Stimulated activated CD4-positive, alpha-beta T cell treated with anti-CD3 and anti-CD28 coated beads, Interleukin-12 subunit alpha, Interleukin-12 subunit beta, amount 100 ng/mL, for 48 hours (primary cell): ENCODE measurements at regions not wholly inside any gene's neighbourhood (a gene's known extent, or its start where the extent isn't known, plus 50 kb on each side); places are given as distances from the start of the nearest gene placed in this dataset.
"Not testable (repeated sequence)": the region's sequence is repeated elsewhere in the genome, so short reads cannot be mapped to it uniquely, and the experiment has no call there.

Experiments
- DNase-seq, 3 donors: peaks; one replicate each; pipeline ENCODE4 v3.0.0-alpha.2; 2020; ENCODE audit warnings: low read depth in 2 of 3, low spot score in 1 of 3

DNA sequence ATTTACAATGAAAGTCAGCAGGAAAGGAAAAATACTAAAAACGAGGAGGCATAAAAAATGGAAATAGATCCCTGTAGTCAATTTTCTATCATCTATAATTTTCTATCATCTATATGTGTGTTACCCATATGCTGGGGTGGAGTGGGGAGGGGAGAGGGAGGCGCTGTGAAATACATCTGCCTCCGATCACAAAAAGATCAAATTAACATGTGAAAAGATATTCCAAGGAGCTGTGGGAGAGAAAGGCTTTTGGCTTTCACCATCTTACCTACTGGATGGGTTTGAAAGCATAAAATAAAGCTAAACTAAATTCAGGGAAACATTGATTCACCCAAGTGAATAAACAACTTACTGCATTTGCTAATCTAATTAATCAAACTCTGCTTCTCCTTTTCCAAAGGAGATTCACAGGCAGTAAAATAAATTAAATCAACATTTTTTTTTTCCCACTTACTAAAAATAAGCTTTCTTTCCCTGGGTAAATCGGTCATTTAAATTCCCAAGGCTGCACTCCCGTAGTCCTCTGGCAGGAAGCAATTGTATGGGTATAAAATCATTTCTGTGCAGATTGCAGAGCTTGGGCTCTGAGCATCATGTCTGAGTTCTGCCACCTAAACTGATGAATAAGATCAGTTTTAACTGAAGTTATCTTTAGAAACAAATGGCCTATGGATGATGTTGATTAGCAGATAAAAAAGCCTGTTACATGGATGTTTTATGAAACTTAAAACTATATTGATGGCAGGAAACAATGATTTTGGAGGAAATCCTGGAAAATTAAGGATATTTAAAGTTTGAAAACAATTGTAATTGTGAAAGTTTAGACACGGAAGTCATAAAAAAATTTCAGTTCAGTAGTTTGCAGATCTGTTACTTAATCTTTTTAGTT is 147.9 kb downstream of the SOX4 start:
- no peak for DNase-seq

GRCh38 chr6:21742238-21742660 is 148.7 kb downstream of the SOX4 start:
- DNase-seq, result no peak

DNA sequence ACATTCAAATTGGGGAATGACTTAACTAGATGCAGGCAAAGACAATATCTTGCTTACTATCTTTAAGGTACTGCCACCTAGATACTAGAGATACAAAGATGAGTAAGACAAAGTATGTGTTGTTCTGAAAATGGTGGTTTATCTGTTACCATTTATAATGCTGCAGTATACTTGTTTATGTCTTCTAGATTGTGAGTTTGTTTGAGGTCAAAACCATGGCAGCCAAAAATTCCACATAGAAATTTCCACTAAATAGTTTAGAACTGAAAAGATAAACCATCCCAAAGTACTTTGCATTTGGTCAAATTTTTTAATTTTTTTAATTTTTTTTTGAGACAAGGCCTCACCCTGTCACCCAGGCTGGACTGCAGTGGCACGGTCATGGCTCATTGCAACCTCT is 150.8 kb downstream of the SOX4 start:
- no peak for DNase-seq

DNA sequence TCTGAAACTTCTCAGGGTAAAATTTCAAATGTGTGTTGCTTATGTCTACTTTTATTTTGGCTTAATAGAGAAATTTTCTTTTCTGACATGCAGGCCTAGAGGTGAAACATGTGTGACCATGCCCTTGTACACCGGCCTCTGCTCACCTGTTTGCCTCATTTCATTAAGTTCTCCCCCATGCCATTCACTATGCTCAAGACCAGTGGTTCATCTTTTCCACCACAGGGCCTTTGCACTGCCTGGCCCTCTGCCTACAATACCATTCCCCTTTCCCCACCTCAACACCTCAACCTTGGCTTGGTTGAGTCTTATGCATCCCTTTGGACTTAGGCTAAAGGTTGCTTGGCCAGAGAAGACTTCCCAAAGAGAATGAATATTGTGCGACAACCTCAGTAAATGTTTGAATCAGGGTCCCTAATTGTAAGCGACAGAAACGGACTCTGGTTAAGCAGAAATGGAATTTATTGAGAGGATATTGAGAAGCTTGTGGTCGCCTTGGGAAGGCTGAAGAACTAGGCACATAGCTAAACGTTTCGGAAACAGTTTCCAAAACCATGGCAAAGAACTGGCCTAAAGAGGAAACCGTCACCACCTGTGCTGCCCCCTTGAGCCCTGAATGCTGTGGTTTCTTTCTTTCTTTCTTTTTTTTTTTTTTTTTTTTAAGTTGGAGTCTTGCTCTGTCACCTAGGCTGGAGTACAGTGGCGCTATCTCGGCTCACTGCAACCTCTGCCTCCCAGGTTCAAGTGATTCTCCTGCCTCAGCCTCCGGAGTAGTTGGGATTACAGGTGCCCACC is 152.2 kb downstream of the SOX4 start:
- DNase-seq, result no peak

- no peak for DNase-seq
These were observed 153.9 kb downstream of the SOX4 start for GRCh38 chr6:21747441-21747840.

DNA sequence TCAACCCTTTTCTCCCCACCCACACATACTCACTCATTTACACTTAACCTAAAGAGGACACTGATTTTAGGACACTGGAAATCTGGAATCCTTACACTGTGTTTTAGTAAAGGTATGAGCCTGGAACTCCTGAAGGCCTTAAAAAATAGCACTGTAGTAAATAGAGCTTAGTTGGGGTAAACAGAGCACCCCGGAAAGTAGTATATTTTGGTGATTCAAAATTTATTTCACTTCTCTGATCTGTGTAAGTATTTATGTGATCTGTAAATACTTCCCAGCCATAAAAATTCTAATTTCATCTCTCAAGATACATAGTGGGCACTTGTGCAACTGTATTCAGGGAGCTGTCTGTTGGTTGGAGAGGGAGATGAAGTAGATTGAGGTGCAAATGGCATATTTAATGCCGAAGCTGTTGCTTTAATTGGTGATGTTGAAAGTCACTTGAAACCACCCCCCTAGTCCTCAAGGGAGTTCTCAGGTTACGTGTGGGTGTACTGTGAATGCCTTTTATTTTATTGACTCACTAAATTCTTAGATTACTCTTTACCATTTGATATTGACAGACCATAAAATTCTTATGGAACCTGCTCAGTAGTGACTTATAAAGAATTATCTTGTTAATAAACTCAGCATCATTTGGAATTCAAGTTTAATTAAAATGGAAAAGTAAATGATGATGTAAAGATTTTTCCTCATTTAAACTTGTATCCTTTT is 154.9 kb downstream of the SOX4 start:
- no peak for DNase-seq

- DNase-seq, result no peak
These were observed 156.2 kb downstream of the SOX4 start for GRCh38 chr6:21749754-21750153.

DNA sequence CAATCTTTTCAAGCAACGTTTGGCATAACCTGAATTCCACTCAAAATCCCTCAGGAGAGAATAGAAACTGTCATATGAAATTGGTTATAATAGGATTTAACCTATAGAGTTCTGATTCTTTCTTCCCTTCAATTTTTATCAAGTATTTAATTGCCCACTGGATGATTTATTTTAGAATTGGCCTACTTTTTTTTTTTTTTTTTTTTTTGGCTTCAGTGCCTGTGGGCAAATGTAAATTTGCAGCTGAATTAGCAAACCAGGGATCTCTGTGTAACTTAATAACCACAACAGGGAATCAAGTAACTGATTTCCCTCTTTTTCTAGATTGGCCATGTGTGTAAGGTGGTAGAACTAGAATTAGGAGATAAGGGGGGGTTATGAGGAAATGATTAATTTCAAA is 157.0 kb downstream of the SOX4 start:
- no peak for DNase-seq

DNA sequence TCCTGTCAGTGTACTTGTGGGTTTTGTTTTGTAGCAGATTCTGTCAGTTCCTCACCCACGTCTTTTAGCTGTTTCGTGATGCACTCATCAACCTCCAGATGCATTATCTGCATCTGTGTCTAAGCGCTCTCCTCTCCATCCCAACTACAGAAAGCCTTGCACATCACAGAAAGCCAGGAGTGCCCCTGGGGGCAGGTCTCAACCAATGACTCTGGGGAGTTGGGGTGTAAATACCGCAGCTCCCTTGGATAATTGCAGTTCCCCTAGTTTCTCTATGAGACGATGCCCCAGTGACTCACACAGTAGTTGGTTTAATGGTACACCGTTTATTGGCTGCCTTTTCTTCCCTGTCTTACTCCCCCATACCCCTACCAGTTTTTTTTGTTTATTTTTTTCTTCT is 158.1 kb downstream of the SOX4 start:
- DNase-seq, result no peak

- no peak for DNase-seq
These were observed 158.7 kb downstream of the SOX4 start for GRCh38 chr6:21752054-21752811.

DNA sequence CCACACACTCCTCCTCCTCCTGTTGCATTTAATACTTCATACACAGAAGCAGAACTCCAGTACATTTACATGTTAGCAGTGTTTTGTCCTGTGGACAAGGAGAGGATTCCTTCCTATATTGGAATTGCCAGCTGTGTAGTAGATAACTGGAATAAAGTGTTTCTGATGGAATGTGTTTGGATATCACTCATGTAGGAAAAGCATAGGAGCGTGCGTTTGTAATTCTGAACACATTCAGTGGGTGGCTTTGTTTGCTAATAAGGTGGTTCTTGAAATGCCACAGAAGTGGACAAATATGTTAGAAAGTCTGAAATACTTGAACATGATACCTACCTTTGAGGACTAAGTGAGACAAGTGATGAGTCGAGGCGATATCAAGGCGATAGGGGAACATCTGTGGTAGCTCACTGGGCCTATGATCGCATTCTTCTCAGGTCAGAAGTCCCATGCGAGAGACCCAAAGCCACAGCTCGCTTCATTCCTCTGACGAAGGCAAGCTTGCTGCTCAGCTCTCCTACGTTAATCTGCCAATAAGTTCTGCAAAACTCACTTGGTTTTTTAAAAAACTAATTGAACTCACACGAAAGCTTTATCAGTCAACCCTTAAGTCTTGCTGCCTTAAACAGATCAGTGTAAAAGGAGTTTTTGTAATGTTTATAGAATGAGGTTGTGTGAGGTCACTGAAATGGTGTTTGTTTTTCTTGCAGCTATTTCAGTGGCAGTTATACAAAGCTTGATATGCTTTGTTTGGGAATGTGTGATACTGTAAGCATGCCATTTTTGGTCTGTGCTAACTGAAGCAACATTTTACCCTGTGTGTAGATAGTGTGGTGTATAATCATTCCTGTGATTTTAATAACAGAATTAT is 159.9 kb downstream of the SOX4 start:
- no peak for DNase-seq

GRCh38 chr6:21754891-21755290 is 161.3 kb downstream of the SOX4 start:
- no peak for DNase-seq

- DNase-seq, result no peak
These were observed 162.9 kb downstream of the SOX4 start for GRCh38 chr6:21756487-21756886.

GRCh38 chr6:21757392-21757791 is 163.8 kb downstream of the SOX4 start:
- DNase-seq, result not testable (repeated sequence)

DNA sequence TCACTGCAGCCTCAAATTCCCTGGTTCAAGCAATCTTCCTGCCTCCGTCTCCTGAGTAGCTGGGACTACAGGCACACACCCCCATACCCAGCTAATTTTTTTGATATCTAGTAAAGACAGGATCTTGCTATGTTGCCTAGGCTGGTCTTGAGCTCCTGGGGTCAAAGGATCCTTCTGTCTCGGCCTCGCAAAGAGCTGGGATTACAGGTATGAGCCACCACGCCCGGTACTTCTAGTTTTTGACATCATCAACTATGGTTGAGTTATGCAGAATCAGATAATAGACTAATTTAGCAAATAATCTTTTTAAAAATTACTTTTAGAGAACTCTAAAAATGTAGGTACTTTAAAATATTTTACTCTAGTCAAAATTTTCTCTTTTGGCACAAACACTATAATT is 166.2 kb downstream of the SOX4 start:
- DNase-seq, result no peak

DNA sequence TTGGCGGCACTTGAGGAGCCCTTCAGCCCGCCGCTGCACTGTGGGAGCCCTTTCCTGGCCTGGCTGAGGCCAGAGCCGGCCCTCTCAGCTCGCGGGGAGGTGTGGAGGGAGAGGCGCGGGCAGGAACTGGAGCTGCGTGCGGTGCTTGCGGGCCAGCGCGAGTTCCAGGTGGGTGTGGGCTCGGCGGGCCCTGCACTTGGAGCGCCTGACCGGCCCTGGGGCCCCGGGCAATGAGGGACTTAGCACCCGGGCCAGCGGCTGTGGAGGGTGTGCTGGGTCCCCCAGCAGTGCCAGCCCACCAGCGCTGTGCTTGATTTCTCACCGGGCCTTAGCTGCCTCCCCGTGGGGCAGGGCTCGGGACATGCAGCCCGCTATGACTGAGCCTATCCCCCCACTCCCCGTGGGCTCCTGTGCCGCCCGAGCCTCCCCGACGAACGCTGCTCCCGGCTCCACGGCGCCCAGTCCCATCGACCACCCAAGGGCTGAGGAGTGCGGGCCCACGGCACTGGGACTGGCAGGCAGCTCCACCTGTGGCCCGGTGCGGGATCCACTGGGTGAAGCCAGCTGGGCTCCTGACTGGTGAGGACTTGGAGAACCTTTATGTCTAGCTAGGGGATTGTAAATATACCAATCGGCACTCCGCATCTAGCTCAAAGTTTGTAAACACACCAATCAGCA is 167.6 kb downstream of the SOX4 start:
- DNase-seq, result not testable (repeated sequence)

DNA sequence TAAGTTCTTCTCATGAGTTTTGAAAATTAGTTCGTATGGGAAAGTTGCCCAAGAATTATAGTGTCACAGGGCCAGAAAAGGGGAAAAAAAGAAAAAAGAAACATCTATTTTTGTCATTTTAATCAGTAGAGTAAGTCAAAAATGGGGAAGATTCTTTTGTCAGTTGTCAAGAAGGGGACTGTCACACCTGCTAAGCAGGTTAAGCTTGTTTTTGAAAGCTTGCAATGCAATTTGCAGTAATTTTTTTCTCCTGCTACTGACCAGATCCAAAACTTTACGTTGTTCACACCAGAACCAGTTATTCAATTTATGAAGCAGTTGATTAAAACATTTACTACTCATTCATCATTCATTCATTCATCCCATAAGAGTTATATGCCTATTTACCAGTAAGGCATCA is 171.4 kb downstream of the SOX4 start:
- no peak for DNase-seq

GRCh38 chr6:21767891-21768648 is 174.5 kb downstream of the SOX4 start:
- no peak for DNase-seq

GRCh38 chr6:21769405-21769861 is 175.9 kb downstream of the SOX4 start:
- DNase-seq, result no peak
